Breast epithelium (tissue), 4 donors: ENCODE measurements at regions not wholly inside any gene's neighbourhood (a gene's known extent, or its start where the extent isn't known, plus 50 kb on each side); places are given as distances from the start of the nearest gene placed in this dataset.

Experiments
- DNase-seq, 2 donors: peaks; one replicate each; pipeline ENCODE4 v3.0.0-alpha.2; 2019; ENCODE audit warnings: low spot score in 2 of 2
- H3K27ac ChIP-seq, 2 donors: fragments of 200-600 bp; sonication (generic) in 1 of 2; one replicate each; pipeline ENCODE4 v1.5.1; 2016 to 2019; ENCODE audit warnings: mild to moderate bottlenecking in 1 of 2
- H3K27me3 ChIP-seq, 2 donors: fragments of 200-600 bp; sonication (generic) in 1 of 2; one replicate each; pipeline versions ENCODE4 v1.5.1 to v1.6.0; 2017 to 2019; ENCODE audit warnings: control low read depth in 1 of 2, mild to moderate bottlenecking in 1 of 2
- H3K36me3 ChIP-seq: fragments of 200-600 bp; one replicate; pipeline ENCODE4 v1.5.1; 2019
- H3K4me1 ChIP-seq, 2 donors: fragments of 200-600 bp; sonication (generic); one replicate each; pipeline ENCODE4 v1.5.1; 2016 to 2019; ENCODE audit warnings: control low read depth in 1 of 2
- H3K4me3 ChIP-seq, 3 donors: fragments of 200-600 bp; sonication (generic); 1 replicate in 2 of 3; 2 replicates in 1 of 3; pipeline ENCODE4 v1.5.1; 2016 to 2019; ENCODE audit warnings: mild to moderate bottlenecking in 3 of 3, moderate library complexity in 2 of 3
- H3K9me3 ChIP-seq, 2 donors: fragments of 200-600 bp; sonication (generic) in 1 of 2; one replicate each; pipeline ENCODE4 v1.5.1; 2016 to 2019; ENCODE audit warnings: control low read depth in 1 of 2
- POLR2A ChIP-seq: fragments of 450-650 bp; IDR thresholded peaks from one replicate; pipeline ENCODE4 v1.6.1; 2016; ENCODE audit warnings: antibody characterized with exemption, mild to moderate bottlenecking, moderate library complexity
- POLR2AphosphoS5 ChIP-seq, 3 donors: sonication (generic); formaldehyde crosslinking; IDR thresholded peaks; one replicate each; pipeline ENCODE4 v1.6.1; 2017; ENCODE audit warnings: antibody characterized with exemption in 3 of 3
- intact Hi-C: fragments of 100-400 bp; cut with DNase I; formaldehyde crosslinking; loops from one replicate; pipeline ENCODE4 v1.15.1; 2023; ENCODE audit warnings: low total_unique reads
- TF ChIP-seq, protein P1 (sequence below), 3 donors: fragments of 450-650 bp; IDR thresholded peaks; one replicate each; pipeline ENCODE4 v1.5.1; 2016 to 2017; ENCODE audit warnings: antibody characterized with exemption in 3 of 3, mild to moderate bottlenecking in 3 of 3, moderate library complexity in 3 of 3

- no peaks in the 10 kb centered on the region for H3K9me3 ChIP-seq
- no peaks in the 10 kb centered on the region for H3K36me3 ChIP-seq
- no peak overlapping the region for H3K27ac ChIP-seq
- no peak for DNase-seq
- no peak for TF ChIP-seq POLR2A
- no peak for TF ChIP-seq POLR2AphosphoS5 (IDR thresholded peaks at IDR 0.05)
- TF ChIP-seq, protein P1, sequence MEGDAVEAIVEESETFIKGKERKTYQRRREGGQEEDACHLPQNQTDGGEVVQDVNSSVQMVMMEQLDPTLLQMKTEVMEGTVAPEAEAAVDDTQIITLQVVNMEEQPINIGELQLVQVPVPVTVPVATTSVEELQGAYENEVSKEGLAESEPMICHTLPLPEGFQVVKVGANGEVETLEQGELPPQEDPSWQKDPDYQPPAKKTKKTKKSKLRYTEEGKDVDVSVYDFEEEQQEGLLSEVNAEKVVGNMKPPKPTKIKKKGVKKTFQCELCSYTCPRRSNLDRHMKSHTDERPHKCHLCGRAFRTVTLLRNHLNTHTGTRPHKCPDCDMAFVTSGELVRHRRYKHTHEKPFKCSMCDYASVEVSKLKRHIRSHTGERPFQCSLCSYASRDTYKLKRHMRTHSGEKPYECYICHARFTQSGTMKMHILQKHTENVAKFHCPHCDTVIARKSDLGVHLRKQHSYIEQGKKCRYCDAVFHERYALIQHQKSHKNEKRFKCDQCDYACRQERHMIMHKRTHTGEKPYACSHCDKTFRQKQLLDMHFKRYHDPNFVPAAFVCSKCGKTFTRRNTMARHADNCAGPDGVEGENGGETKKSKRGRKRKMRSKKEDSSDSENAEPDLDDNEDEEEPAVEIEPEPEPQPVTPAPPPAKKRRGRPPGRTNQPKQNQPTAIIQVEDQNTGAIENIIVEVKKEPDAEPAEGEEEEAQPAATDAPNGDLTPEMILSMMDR (IDR thresholded peaks at IDR 0.05): no peak
- no peaks in the 10 kb centered on the region for H3K27me3 ChIP-seq
- intact Hi-C loops: no loop called here
- H3K4me3 ChIP-seq: no peak overlapping the region
- H3K4me1 ChIP-seq: no peaks in the 10 kb centered on the region
Measured at GRCh38 chr13:75935805-75936204, 299.7 kb downstream of the LMO7 start.

GRCh38 chr13:75934889-75935288 lies 298.8 kb downstream of the LMO7 start:
- Histone ChIP-seq H3K27ac (no peak overlapping the region), H3K9me3 (no peaks in the 10 kb centered on the region), H3K4me1 (no peaks in the 10 kb centered on the region), H3K36me3 (no peaks in the 10 kb centered on the region), H3K4me3 (no peak overlapping the region), H3K27me3 (no peaks in the 10 kb centered on the region)
- intact Hi-C loops: no loop called here
- TF ChIP-seq, protein P1 (IDR thresholded peaks at IDR 0.05): no peak
- TF ChIP-seq POLR2A (no peak), POLR2AphosphoS5 (IDR thresholded peaks at IDR 0.05) (no peak)
- no peak for DNase-seq

DNA sequence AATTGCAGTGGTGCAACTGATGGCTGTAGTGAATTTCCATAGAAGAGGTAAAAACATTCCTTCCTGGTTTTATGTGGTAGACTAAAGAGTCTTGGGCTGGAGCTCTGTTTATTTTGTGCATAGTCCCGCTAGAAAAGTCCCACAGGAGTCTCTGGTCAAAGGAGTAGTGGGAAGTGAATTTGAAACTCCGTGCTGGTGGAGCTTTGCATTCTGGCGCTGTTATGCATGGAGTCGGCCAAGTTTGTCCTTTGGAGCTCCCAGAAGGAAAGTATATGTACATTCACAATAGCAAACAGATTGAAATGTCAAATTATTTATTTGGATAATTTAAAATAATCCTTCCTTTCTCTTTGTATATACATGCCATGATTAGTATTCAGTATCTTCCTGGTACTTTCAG lies 296.5 kb downstream of the LMO7 start:
- no peak overlapping the region for H3K4me3 ChIP-seq
- DNase-seq: no peak
- H3K27ac ChIP-seq: no peak overlapping the region
- H3K9me3 ChIP-seq: no peaks in the 10 kb centered on the region
- H3K36me3 ChIP-seq: no peaks in the 10 kb centered on the region
- TF ChIP-seq POLR2AphosphoS5 (IDR thresholded peaks at IDR 0.05): no peak
- TF ChIP-seq, protein P1 (IDR thresholded peaks at IDR 0.05): no peak
- TF ChIP-seq POLR2A: no peak
- intact Hi-C loops: no loop called here
- H3K4me1 ChIP-seq: no peaks in the 10 kb centered on the region
- no peaks in the 10 kb centered on the region for H3K27me3 ChIP-seq

GRCh38 chr13:75931116-75931515 lies 295.0 kb downstream of the LMO7 start:
- Histone ChIP-seq H3K4me3 (no peak overlapping the region), H3K4me1 (no peaks in the 10 kb centered on the region), H3K27ac (no peak overlapping the region), H3K27me3 (no peaks in the 10 kb centered on the region), H3K36me3 (no peaks in the 10 kb centered on the region), H3K9me3 (no peaks in the 10 kb centered on the region)
- no peak for TF ChIP-seq POLR2A
- TF ChIP-seq, protein P1 (IDR thresholded peaks at IDR 0.05): no peak
- intact Hi-C loops: loop anchor here (2.0 kb wide), 1 partner anchor 14 kb away; no protein-coding TSS in a partner anchor
- no peak for DNase-seq

DNA sequence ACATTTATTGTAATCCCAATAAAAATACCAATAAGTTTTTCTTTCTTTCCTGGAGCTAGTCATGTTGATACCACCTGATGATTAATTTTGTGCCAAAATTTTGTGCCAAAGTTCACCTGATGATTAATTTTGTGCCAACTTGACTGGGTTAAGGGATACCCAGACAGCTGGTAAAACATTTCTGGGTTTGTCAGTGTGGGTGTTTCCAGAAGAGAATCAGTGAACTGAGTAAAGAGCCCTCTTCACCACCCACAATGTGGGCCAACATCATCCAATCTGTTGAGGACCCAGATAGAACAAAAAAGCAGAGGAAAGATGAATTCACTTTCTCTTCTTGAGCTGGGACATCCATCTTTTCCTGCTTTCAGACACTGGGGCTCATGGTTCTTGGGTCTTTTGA lies 292.9 kb downstream of the LMO7 start:
- intact Hi-C loops: no loop called here
- Histone ChIP-seq H3K9me3 (no peaks in the 10 kb centered on the region), H3K27ac (no peak overlapping the region), H3K4me1 (no peaks in the 10 kb centered on the region), H3K4me3 (no peak overlapping the region), H3K36me3 (no peaks in the 10 kb centered on the region), H3K27me3 (no peaks in the 10 kb centered on the region)
- TF ChIP-seq POLR2A (no peak), POLR2AphosphoS5 (IDR thresholded peaks at IDR 0.05) (no peak)
- TF ChIP-seq, protein P1 (IDR thresholded peaks at IDR 0.05): no peak
- no peak for DNase-seq
